GM04504 (cell line): ENCODE measurements at regions not wholly inside any gene's neighbourhood (a gene's known extent, or its start where the extent isn't known, plus 50 kb on each side); places are given as distances from the start of the nearest gene placed in this dataset.
A peak's percentile ranks its signal among the peaks of the same experiment; 100 is the strongest.
"Not testable (repeated sequence)": the region's sequence is repeated elsewhere in the genome, so short reads cannot be mapped to it uniquely, and the experiment has no call there.

ENCODE experiments used
- DNase-seq: peaks from one replicate; pipeline ENCODE4 v3.0.0-alpha.2; 2012; ENCODE audit warnings: low read depth

- DNase-seq, result no peak
These were observed 1308.8 kb downstream of the EFNA5 start for GRCh38 chr5:106361905-106362304.

GRCh38 chr5:106331415-106331814 lies 1339.3 kb downstream of the EFNA5 start:
- peak; percentile 94 for DNase-seq

GRCh38 chr5:106324356-106324755 lies 1346.4 kb downstream of the EFNA5 start:
- no peak for DNase-seq

GRCh38 chr5:106321242-106321641 lies 1349.5 kb downstream of the EFNA5 start:
- no peak for DNase-seq

GRCh38 chr5:106314221-106314824 lies 1356.4 kb downstream of the EFNA5 start:
- DNase-seq, result no peak

- DNase-seq, result peak; percentile 38
These were observed 1358.4 kb downstream of the EFNA5 start for GRCh38 chr5:106312360-106312759.

- DNase-seq, result no peak
These were observed 1359.4 kb downstream of the EFNA5 start for GRCh38 chr5:106311230-106311915.

- no peak for DNase-seq
These were observed 1363.5 kb downstream of the EFNA5 start for GRCh38 chr5:106307265-106307664.

GRCh38 chr5:106306313-106307028 lies 1364.3 kb downstream of the EFNA5 start:
- no peak for DNase-seq

GRCh38 chr5:106303911-106304310 lies 1366.8 kb downstream of the EFNA5 start:
- no peak for DNase-seq

- no peak for DNase-seq
These were observed 1378.1 kb downstream of the EFNA5 start for GRCh38 chr5:106292654-106293053.

- no peak for DNase-seq
These were observed 1379.9 kb downstream of the EFNA5 start for GRCh38 chr5:106290841-106291240.

GRCh38 chr5:106288979-106289378 lies 1381.8 kb downstream of the EFNA5 start:
- DNase-seq, result no peak

GRCh38 chr5:106277540-106278096 lies 1393.1 kb downstream of the EFNA5 start:
- no peak for DNase-seq

GRCh38 chr5:106269252-106269843 lies 1401.4 kb downstream of the EFNA5 start:
- DNase-seq, result no peak

- no peak for DNase-seq
These were observed 1403.5 kb downstream of the EFNA5 start for GRCh38 chr5:106267256-106267655.

- no peak for DNase-seq
These were observed 1408.3 kb downstream of the EFNA5 start for GRCh38 chr5:106262395-106262794.

GRCh38 chr5:106259431-106260090 lies 1411.2 kb downstream of the EFNA5 start:
- not testable (repeated sequence) for DNase-seq

GRCh38 chr5:106258591-106259125 lies 1412.1 kb downstream of the EFNA5 start:
- DNase-seq, result peak; percentile 2

- DNase-seq, result no peak
These were observed 1416.0 kb downstream of the EFNA5 start for GRCh38 chr5:106254784-106255183.

GRCh38 chr5:106246044-106246745 lies 1424.5 kb downstream of the EFNA5 start:
- DNase-seq, result not testable (repeated sequence)
